ENCODE measurements at regions not wholly inside any gene's neighbourhood (a gene's known extent, or its start where the extent isn't known, plus 50 kb on each side); places are given as distances from the start of the nearest gene placed in this dataset.

- no peaks in the 10 kb centered on the region for H3K9me3 Mint-ChIP-seq
- intact Hi-C loops (cut with micrococcal nuclease): no loop called here
Measured at GRCh38 chr16:8519179-8519578, 71.1 kb downstream of the TMEM114 start.

GRCh38 chr16:8517280-8517679, 73.0 kb downstream of the TMEM114 start:
- Mint-ChIP-seq H3K27me3 (ENCODE audit: low read depth) (no peaks in the 10 kb centered on the region), H3K4me1 (ENCODE audit: low read depth) (peaks cover 2% of the 10 kb centered on the region), H3K27ac (no peak overlapping the region), H3K36me3 (ENCODE audit: low read depth) (no peaks in the 10 kb centered on the region), H3K9me3 (no peaks in the 10 kb centered on the region), H3K4me3 (ENCODE audit: low read depth) (no peak overlapping the region)
- intact Hi-C loops (cut with micrococcal nuclease): no loop called here
- no peak for DNase-seq (ENCODE audit: low spot score)

More at GRCh38 chr16:8519179-8519578, 71.1 kb downstream of the TMEM114 start:
- H3K27ac Mint-ChIP-seq: no peak overlapping the region
- no peak overlapping the region for H3K4me3 Mint-ChIP-seq (ENCODE audit: low read depth)
- H3K36me3 Mint-ChIP-seq (ENCODE audit: low read depth): no peaks in the 10 kb centered on the region
- H3K4me1 Mint-ChIP-seq (ENCODE audit: low read depth): peaks cover 8% of the 10 kb centered on the region
- H3K27me3 Mint-ChIP-seq (ENCODE audit: low read depth): no peaks in the 10 kb centered on the region
- DNase-seq (ENCODE audit: low spot score): no peak

GRCh38 chr16:8516471-8516870, 73.8 kb downstream of the TMEM114 start:
- Mint-ChIP-seq H3K4me1 (ENCODE audit: low read depth) (peaks cover 2% of the 10 kb centered on the region), H3K36me3 (ENCODE audit: low read depth) (no peaks in the 10 kb centered on the region), H3K4me3 (ENCODE audit: low read depth) (no peak overlapping the region), H3K9me3 (no peaks in the 10 kb centered on the region), H3K27ac (no peak overlapping the region), H3K27me3 (ENCODE audit: low read depth) (no peaks in the 10 kb centered on the region)
- intact Hi-C loops (cut with micrococcal nuclease): no loop called here
- DNase-seq (ENCODE audit: low spot score): no peak

DNA sequence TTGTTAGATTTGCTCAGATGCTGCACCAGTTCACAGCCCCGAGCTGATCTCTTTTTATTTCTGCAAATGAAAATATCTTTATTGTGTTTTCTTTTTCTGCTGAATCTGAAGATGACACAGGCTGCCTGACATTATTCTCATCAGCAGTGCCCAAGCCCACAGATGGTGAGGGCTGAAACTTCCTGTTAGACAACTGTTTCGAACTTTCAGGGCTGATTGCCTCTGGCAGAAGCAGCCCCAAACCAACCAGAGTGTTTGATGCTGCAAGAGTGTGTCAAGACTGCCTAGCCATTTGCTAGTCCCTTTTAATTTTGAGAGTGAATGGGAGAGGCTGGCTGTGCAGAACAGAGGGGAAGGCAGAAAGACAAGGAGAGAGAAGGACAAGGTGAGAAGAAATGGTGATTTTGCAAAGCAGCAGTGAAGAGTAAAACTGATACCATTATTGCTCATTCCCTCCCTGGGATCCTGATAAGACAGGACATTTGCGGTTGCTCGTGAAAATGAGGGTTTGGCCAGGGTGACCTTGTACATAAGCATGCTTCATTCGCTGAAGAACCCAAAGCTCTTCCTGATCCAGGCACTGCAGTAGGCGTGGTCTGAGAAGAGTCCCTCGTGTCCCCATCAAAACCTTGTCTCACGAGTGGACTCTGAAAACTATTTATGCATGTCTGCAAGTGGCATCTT, 77.2 kb downstream of the TMEM114 start:
- DNase-seq (ENCODE audit: low spot score): no peak
- H3K4me1 Mint-ChIP-seq (ENCODE audit: low read depth): peaks cover 2% of the 10 kb centered on the region
- intact Hi-C loops (cut with micrococcal nuclease): no loop called here
- no peak overlapping the region for H3K27ac Mint-ChIP-seq
- H3K9me3 Mint-ChIP-seq: no peaks in the 10 kb centered on the region
- H3K4me3 Mint-ChIP-seq (ENCODE audit: low read depth): no peak overlapping the region
- no peaks in the 10 kb centered on the region for H3K36me3 Mint-ChIP-seq (ENCODE audit: low read depth)
- no peaks in the 10 kb centered on the region for H3K27me3 Mint-ChIP-seq (ENCODE audit: low read depth)

GRCh38 chr16:8511464-8511863, 78.8 kb downstream of the TMEM114 start:
- no peaks in the 10 kb centered on the region for H3K27me3 Mint-ChIP-seq (ENCODE audit: low read depth)
- no peak for DNase-seq (ENCODE audit: low spot score)
- H3K4me3 Mint-ChIP-seq (ENCODE audit: low read depth): no peak overlapping the region
- H3K4me1 Mint-ChIP-seq (ENCODE audit: low read depth): peaks cover 2% of the 10 kb centered on the region
- no peak overlapping the region for H3K27ac Mint-ChIP-seq
- intact Hi-C loops (cut with micrococcal nuclease): no loop called here
- H3K9me3 Mint-ChIP-seq: no peaks in the 10 kb centered on the region
- no peaks in the 10 kb centered on the region for H3K36me3 Mint-ChIP-seq (ENCODE audit: low read depth)

DNA sequence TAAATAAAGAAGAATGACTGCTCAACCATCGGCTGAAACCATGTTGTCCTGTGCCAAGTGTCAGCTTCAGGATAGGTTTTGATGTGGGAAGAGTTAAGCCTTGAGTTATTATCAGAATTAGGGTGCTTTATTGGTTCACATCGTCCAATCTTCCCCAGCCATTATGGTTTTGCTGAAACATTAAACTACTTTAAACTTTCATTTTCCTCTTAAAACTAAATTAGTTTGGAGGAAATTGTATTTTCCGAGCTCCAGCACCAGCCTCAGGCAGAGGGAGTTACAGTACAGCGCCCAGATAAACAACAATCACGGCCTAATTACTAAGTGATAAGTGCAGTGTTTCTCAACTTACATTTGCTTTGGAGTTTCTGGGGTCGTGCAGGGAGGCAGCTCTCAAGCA, 80.2 kb downstream of the TMEM114 start:
- no peak overlapping the region for H3K4me3 Mint-ChIP-seq (ENCODE audit: low read depth)
- intact Hi-C loops (cut with micrococcal nuclease): no loop called here
- no peaks in the 10 kb centered on the region for H3K9me3 Mint-ChIP-seq

DNA sequence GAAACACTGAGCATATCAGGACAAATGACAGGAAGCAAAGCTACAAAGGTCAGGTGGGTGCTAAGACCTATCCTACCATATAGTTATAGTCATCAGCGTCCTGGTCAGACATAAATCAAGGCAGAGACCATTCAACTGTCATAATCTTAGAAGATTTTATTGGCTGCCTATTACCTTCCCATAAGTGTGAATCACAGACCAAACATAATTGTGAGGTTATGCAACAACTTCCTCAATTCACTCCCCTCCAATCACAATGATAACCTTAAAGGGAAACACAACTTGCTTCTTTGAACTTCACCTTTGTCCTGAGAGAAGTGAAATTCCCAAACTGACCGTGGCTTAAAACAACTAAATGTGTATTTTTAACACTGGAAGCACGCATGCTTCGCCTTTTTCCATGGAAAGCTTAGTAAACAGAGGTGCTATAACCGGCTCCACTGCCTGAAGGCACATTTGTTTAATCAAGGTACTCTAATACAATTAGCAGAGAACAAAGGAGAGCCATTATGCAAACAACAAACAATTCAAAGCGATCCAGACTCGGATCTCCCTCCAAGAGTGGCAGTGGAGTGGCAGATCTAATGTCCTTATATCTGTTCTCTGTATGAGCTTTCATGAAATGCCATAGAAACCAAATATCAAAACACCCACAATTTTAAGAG, 84.9 kb downstream of the TMEM114 start:
- no peak overlapping the region for H3K4me3 Mint-ChIP-seq (ENCODE audit: low read depth)
- no peak for DNase-seq (ENCODE audit: low spot score)

More for the DNA sequence above, 80.2 kb downstream of the TMEM114 start:
- Mint-ChIP-seq H3K4me1 (ENCODE audit: low read depth) (peaks cover 2% of the 10 kb centered on the region), H3K27me3 (ENCODE audit: low read depth) (no peaks in the 10 kb centered on the region), H3K27ac (no peak overlapping the region), H3K36me3 (ENCODE audit: low read depth) (no peaks in the 10 kb centered on the region)
- no peak for DNase-seq (ENCODE audit: low spot score)

DNA sequence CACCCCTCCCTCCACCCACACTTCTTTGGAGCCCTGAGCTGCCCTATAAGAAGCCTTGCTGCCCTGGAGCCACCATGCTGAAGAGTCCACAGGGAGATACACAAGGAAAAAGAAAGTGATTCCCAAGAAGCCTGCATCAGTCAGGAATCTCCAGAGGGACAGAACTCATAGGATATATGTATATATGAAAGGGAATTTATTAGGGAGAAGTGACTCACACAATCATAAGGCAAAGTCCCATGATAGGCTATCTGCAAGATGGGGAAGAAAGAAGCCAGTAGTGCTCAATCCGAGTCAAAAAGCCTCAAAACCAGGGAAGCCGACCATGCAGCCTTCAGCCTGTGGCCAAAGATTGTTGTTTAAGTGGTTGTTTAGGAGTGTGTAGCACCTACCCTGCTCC, 87.9 kb downstream of the TMEM114 start:
- Mint-ChIP-seq H3K36me3 (ENCODE audit: low read depth) (no peaks in the 10 kb centered on the region), H3K9me3 (no peaks in the 10 kb centered on the region)
- intact Hi-C loops (cut with micrococcal nuclease): no loop called here

More for the DNA sequence above, 84.9 kb downstream of the TMEM114 start:
- Mint-ChIP-seq H3K36me3 (ENCODE audit: low read depth) (no peaks in the 10 kb centered on the region), H3K27ac (no peak overlapping the region), H3K9me3 (no peaks in the 10 kb centered on the region), H3K27me3 (ENCODE audit: low read depth) (no peaks in the 10 kb centered on the region), H3K4me1 (ENCODE audit: low read depth) (no peaks in the 10 kb centered on the region)
- intact Hi-C loops (cut with micrococcal nuclease): no loop called here

DNA sequence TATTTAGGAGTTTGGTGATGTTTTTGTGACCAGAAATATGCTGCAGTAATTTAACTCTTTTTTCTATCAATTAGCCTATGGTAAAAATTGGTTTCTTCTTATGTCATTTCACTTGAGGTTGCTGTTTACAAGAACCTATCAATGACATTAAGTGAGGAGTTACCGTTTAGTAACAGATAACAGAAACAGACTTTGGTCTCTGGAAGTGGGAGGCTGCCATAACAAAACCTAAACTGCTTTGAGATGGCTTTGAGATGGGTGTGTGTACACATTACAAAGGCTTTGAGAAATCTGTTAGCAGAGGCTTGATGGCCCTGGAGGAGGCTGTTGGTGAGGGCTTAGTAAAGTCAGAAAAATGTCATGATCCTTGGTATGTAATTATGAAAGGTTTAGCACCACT, 90.0 kb downstream of the TMEM114 start:
- H3K36me3 Mint-ChIP-seq (ENCODE audit: low read depth): no peaks in the 10 kb centered on the region
- no peak for DNase-seq (ENCODE audit: low spot score)
- no peaks in the 10 kb centered on the region for H3K4me1 Mint-ChIP-seq (ENCODE audit: low read depth)
- no peaks in the 10 kb centered on the region for H3K27me3 Mint-ChIP-seq (ENCODE audit: low read depth)
- no peak overlapping the region for H3K27ac Mint-ChIP-seq
- H3K9me3 Mint-ChIP-seq: no peaks in the 10 kb centered on the region
- H3K4me3 Mint-ChIP-seq (ENCODE audit: low read depth): no peak overlapping the region
- intact Hi-C loops (cut with micrococcal nuclease): no loop called here

More for the DNA sequence above, 87.9 kb downstream of the TMEM114 start:
- H3K27ac Mint-ChIP-seq: no peak overlapping the region
- H3K27me3 Mint-ChIP-seq (ENCODE audit: low read depth): no peaks in the 10 kb centered on the region
- no peak for DNase-seq (ENCODE audit: low spot score)
- no peaks in the 10 kb centered on the region for H3K4me1 Mint-ChIP-seq (ENCODE audit: low read depth)
- H3K4me3 Mint-ChIP-seq (ENCODE audit: low read depth): no peak overlapping the region

DNA sequence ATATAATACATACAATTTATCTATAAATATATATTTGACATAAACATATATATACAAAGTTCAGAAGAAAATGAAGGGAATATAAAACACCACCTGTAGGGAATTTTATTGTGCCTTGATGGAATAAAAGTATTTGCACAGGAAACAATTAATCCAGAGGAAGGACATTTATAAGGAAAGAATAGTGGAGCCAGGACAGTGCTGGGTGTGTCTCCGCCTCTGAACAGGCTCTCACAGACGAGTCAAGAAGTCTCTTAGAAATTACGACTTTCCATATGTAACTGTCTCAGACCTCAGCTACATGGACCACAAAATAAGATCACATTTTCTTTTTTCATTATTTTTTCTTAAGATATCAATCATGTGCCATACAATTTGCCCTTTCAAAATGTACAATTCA, 93.9 kb downstream of the TMEM114 start:
- H3K27me3 Mint-ChIP-seq (ENCODE audit: low read depth): no peaks in the 10 kb centered on the region
- DNase-seq (ENCODE audit: low spot score): no peak
- H3K36me3 Mint-ChIP-seq (ENCODE audit: low read depth): no peaks in the 10 kb centered on the region
- H3K4me1 Mint-ChIP-seq (ENCODE audit: low read depth): no peaks in the 10 kb centered on the region
- intact Hi-C loops (cut with micrococcal nuclease): no loop called here
- H3K27ac Mint-ChIP-seq: no peak overlapping the region
- no peak overlapping the region for H3K4me3 Mint-ChIP-seq (ENCODE audit: low read depth)
- no peaks in the 10 kb centered on the region for H3K9me3 Mint-ChIP-seq

- no peak overlapping the region for H3K27ac Mint-ChIP-seq
- H3K27me3 Mint-ChIP-seq (ENCODE audit: low read depth): no peaks in the 10 kb centered on the region
- DNase-seq (ENCODE audit: low spot score): no peak
- no peaks in the 10 kb centered on the region for H3K9me3 Mint-ChIP-seq
- no peaks in the 10 kb centered on the region for H3K4me1 Mint-ChIP-seq (ENCODE audit: low read depth)
- no peaks in the 10 kb centered on the region for H3K36me3 Mint-ChIP-seq (ENCODE audit: low read depth)
- intact Hi-C loops (cut with micrococcal nuclease): no loop called here
- H3K4me3 Mint-ChIP-seq (ENCODE audit: low read depth): no peak overlapping the region
Measured at GRCh38 chr16:8493972-8494371, 96.3 kb downstream of the TMEM114 start.

- no peaks in the 10 kb centered on the region for H3K9me3 Mint-ChIP-seq
- H3K27ac Mint-ChIP-seq: no peak overlapping the region
- no peaks in the 10 kb centered on the region for H3K27me3 Mint-ChIP-seq (ENCODE audit: low read depth)
- intact Hi-C loops (cut with micrococcal nuclease): no loop called here
- no peak overlapping the region for H3K4me3 Mint-ChIP-seq (ENCODE audit: low read depth)
- no peak for DNase-seq (ENCODE audit: low spot score)
- H3K4me1 Mint-ChIP-seq (ENCODE audit: low read depth): no peaks in the 10 kb centered on the region
- no peaks in the 10 kb centered on the region for H3K36me3 Mint-ChIP-seq (ENCODE audit: low read depth)
Measured at GRCh38 chr16:8492690-8493089, 97.6 kb downstream of the TMEM114 start.

DNA sequence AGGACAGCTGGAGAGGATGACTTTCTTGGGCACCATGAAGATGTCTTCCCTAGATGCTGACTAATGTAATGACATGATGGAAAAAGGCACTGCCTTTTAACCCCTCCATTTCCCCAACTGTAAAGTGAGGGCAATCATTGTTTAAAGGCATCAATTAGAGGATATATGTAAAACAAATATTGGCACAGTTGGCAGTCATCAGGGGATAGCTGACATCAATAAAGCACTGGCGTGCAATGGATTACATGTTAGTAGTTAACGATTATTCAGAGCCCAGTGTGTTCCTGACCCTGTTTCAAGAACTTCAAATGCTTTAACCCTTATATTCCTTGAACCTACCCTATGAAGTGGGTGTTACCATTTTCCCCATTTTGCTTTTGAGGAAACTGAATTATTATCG, 100.7 kb downstream of the TMEM114 start:
- no peaks in the 10 kb centered on the region for H3K27me3 Mint-ChIP-seq (ENCODE audit: low read depth)
- no peaks in the 10 kb centered on the region for H3K4me1 Mint-ChIP-seq (ENCODE audit: low read depth)
- no peak overlapping the region for H3K4me3 Mint-ChIP-seq (ENCODE audit: low read depth)
- H3K9me3 Mint-ChIP-seq: no peaks in the 10 kb centered on the region
- DNase-seq (ENCODE audit: low spot score): no peak
- no peaks in the 10 kb centered on the region for H3K36me3 Mint-ChIP-seq (ENCODE audit: low read depth)
- intact Hi-C loops (cut with micrococcal nuclease): no loop called here
- H3K27ac Mint-ChIP-seq: no peak overlapping the region

Measured in activated T-helper 2 cell treated with anti-CD3 and anti-CD28 coated beads, Interferon-gamma antibody, Interleukin-2, Interleukin-4, amounts not matched to agents 10 μg/mL and 5 μg/mL and 100 μg/mL, durations not matched to agents 14 hours and 24 hours and 36 hours (primary cell).